Fibroblast of skin of left quadriceps (primary cell): ENCODE measurements at regions not wholly inside any gene's neighbourhood (a gene's known extent, or its start where the extent isn't known, plus 50 kb on each side); places are given as distances from the start of the nearest gene placed in this dataset.

Experiments
- DNase-seq, 2 experiments: peaks; one replicate each; pipeline ENCODE4 v3.0.0-alpha.2; 2013; ENCODE audit warnings: low read depth in 2 of 2

DNA sequence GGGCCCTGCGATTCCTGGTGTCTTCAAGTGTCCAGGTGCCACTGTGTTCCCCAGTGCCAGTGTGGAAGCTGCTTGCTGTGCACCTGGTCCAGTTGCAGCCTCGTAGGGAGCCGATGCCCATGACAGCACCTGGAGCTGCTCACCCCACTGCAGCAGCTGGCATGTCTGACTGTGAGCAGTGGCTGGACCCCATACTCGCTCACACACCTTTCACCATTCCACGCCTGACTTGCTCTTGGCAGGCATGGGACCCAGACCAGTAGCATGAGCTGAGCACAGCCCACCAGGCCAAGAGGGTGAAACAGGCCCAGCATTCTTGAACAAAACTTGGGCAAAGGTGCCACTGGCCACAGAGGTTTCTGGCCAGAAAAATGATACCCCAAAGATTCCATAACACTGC is 124.5 kb upstream of the THY1 start:
- no peak for DNase-seq

- no peak for DNase-seq
Measured at GRCh38 chr11:119545978-119546915, 123.3 kb upstream of the THY1 start.

DNA sequence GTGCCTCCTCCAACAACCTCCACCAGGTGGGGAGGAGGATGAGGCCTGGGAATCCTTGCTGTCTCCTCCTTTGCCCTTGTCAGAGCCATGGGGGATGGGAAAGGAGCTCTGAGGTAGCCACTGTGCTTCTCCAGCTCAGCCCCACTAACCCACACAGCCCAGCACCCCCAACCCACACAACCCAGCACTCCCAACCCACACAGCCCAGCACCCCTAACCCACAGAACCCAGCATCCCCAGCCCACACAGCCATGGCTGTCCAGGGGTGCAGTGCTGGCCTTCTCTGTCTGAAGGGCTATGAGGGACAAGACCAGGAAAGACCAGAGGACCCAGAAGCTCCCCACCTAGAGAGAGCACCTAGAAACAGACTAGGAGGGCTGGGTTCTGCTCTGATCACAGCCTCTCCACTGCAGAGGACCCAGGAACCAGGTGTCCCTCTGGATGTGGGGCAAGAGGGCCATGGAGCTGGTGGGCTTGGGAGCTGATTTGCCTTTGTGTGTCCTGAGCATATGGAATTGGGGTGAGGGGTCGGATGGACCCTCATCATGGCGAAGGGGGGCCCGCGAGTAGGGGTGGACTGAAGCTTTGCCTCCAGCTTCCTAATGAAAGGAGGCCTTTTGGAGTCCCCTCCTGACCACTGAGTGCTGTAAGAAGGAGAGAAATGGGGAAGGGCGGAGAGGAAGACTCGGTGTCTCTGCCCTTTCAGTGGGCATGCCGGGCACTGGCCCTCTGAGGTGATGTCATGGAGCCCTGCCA is 117.6 kb upstream of the THY1 start:
- no peak for DNase-seq

- no peak for DNase-seq
Measured at GRCh38 chr11:119539583-119539982, 116.6 kb upstream of the THY1 start.

DNA sequence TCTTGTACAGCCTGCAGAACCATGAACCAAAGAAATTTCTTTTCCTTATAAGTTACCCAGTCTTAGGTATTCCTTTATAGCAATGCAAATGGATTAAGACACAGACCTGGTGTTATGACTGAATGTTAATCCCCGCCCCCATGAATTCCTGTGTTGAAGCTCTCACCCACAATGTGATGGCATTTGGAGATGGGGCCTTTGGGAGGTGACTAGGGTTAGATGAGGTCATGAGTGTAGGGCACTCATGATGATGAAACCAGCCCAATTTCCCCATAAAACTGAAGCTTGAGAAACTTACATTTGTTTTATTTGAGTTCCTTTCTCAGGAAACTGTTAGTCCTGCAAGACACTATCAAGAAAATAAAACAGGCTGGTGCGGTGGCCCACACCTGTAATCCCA is 115.8 kb upstream of the THY1 start:
- no peak for DNase-seq

DNA sequence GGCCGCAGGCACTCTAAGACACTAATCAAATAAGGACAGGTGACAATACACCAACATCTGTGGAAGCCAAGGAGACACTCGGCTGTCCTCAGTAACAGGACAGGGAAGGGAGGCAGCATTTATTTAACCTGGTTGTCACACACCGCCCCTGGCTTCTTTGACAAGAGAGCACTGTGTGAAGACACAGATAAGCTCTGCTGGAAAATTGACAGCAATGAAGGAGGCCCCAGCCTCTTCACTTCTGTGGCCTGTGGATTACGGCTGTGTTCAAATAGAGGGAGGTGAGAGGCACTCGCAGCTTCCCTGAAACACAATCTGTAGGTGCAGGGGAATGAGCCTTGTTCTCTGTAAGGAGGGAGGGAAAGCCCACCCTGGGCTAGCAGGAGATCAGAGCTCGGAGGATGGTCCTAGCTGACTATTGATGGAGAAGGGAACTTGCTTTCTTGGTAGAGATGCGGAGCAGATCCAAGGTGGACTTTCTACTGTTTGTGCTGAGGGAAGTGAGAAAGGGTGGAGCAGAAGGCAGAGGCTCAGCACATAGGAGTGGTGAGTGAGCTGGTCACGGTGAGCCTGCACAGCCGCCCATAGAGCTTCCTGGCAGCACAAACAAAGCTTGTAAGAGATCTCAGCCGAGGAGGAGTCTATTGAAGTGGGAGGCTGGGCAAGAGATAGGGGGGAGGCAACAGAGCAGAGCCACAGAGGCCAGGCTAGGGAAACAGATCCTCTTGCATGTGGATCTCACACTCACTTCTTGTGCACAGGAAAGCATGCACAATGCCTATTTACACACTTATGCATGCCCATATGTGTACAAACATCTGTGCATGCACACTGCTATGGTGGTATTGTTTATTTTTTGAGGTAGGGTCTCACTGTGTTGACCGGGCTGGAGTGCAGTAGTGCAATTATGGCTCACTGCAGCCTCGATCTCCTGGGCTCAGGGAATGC is 114.6 kb upstream of the THY1 start:
- DNase-seq, result no peak

- no peak for DNase-seq
Measured at GRCh38 chr11:119536801-119537200, 113.8 kb upstream of the THY1 start.

DNA sequence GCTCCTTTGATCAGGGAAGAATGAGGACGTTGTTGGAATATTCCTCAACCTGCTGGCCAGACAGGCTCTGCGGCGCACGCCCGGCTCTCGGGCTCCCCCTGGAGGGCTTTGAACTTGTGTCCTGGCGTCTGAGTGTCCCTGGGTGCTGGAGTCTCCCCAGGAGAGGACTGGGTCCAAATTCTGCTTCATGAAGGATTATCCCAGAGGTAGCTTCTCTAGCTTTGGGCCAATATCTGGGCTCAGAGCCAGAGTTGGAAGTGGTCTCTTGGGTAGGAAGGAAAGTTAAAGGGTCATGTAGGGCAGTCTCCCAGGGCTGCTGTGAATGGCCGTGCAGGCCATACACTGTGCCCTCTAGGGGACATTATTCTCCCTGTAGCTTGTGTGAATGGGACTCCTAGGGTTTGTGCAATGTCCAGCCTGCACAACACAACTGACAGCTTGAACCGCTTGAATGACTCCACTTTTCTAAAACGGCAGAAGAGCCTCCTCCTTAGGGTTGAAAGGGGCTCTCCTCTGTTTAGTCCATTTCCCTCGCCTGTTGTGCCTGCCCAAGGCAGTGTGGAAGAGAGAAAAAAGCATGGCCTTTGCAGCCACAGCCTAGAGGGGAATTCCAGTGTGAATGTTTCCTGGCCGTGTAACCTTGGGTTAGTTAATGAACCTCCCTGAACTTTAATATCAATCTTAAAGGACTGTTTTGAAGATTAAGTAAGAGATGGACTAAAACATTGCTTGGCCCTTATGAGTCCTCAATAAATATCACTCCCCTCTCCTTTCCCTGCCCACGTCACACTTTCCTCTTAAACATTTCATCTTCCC is 111.2 kb upstream of the THY1 start:
- peak in 1 of 2 experiments; percentile 22 for DNase-seq

DNA sequence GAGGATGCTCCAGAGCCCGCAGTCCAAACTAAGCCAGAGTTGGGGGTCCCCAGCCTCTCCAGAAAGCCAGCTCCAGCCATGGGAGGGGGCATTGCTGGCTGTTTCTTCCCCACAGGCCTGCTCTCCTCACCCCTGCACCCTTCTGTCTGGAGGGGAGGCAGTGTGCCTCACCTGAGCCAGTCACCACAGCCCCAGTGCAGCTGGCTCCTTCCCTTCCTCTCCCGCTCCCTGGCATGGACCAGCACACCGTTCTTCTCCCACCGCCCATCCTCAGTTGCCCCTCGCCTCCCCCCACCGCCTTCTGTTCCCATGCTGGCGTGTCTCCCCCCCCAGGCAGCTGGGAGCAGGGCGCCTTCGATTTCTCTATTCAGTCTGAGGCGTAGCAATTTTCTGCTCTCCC is 110.5 kb upstream of the THY1 start:
- DNase-seq, result no peak

DNA sequence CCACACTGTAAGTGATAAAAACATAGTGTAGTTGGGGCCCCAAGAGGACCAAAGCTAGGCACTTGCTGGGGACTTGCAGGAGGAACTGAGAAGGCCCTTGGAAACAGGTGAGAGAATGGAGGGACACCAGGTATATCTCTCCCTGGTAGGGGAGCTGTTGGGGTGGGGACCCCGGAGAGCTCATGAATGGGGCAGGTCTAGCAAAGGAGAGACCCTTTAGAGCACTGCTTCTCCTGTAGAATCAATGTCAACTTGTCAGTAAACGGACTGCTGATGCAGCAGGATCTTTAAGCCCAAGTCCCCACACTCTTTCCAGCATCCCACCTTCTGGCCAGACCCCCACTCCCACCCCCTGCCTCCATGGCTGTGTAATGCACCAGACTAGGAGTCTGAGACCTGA is 109.6 kb upstream of the THY1 start:
- DNase-seq, result no peak

GRCh38 chr11:119531623-119532022 is 108.7 kb upstream of the THY1 start:
- no peak for DNase-seq

- no peak for DNase-seq
Measured at GRCh38 chr11:119531056-119531455, 108.1 kb upstream of the THY1 start.

GRCh38 chr11:119530509-119530908 is 107.5 kb upstream of the THY1 start:
- DNase-seq, result no peak

DNA sequence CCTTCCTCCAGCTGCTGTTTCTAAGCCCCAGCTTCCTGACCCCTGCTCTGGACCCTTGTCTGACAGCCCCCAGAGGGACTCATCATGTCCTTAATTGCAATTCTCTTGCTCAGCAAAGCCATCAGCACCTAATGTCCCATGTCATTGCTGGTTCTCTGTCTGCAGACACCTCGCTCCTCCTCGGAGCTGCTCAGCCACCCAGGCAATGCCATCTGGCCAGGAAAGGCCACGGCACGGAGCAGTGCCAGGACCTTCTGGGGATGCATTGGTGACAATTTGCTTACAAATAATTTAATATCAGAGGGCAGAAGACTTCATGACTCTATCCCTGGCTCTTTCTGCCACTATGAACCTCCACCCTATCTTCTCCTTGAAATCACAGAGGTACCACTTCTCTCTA is 107.0 kb upstream of the THY1 start:
- DNase-seq, result no peak

DNA sequence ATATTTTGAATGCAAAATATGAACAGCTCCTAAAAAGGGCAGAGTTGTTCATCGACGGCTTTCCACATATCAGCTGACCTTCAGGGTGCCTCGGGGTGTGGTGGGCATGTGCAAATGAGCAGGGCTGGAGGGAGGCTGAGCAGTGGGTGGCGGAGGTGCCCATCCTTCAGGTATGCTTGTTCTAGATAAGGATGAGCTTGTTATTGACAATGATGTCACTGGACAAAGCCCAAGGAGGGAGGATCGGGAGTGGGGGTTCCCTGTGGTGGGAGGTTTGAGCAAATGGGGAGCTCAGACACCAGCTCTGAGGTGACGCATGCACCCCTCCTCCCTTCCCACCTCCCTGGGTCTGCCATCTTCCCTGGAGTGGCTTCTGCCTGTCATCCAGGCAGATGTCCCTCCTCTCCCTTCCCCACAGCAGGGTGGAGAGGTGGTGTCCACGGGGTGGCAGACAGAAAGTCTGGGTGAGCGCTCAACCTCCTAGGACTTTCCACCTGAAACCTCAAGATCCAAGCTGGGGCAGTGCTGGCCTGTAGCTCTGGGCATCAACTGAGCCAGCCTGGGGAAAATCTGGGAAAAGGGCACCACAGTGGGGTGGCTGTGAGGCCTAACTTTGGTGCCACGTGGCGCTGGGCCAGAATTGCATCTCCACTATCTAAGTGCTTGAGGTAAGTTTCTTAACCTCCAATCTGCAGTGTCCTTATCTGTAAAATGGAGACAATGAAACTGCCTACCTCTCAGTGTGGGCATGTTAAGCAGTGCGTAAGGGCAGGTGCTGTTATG is 106.3 kb upstream of the THY1 start:
- DNase-seq, result no peak

DNA sequence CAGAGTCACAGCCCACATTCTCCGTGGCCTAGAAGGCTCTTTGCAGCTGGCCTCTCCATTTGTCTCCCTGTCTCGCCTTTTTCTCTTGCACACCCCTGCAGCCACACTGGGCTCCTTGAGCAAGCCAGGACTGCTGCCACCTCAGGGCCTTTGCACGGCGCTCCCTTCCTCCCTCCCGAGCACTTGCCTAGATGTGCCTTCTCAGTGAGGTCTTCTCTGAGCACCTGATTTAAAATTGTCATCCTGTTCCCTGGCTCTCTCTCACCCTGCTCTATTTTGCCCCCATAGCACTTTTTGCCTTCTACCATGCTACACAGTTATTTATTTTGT is 102.9 kb upstream of the THY1 start:
- no peak for DNase-seq

DNA sequence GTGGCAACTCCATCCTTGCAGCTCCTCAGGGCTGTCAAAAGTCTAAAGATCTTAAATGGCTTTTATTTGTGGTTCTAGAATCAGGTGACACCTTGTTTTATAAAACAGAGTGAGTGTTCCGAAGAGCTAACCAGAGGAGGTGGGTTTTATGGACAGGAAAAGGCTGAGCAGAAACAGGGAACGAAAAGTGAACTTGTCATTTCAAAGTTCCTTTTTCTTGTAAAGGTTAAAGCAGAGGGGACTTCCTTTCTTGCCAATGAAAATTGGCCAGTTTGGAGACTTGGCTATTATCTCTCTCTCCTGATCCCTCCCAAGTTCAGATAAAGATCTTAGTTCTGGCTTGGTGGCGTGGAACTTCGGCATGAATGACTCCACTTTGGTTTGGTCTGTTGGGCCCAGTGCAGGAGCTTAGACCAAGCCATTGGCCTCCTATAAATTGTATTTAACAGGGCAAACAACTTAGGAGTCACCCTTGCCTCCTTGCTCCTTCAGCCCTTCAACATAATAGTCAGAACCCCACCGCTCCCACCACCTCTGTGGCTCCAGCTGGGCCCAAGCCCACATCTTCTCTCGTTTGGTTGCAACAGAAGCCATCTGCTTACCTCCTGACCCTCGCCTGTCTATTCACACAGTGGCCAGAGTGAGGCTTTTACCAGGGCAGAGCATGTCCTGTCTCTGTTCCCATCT is 102.4 kb upstream of the THY1 start:
- DNase-seq, result no peak

GRCh38 chr11:119523539-119524157 is 100.7 kb upstream of the THY1 start:
- DNase-seq, result no peak

- DNase-seq, result no peak
Measured at GRCh38 chr11:119522609-119523008, 99.6 kb upstream of the THY1 start.
